ENCODE measurements at regions not wholly inside any gene's neighbourhood (a gene's known extent, or its start where the extent isn't known, plus 50 kb on each side); places are given as distances from the start of the nearest gene placed in this dataset.
A peak's percentile ranks its signal among the peaks of the same experiment; 100 is the strongest.

GRCh38 chr2:19675856-19676460 lies 225.8 kb downstream of the TTC32 start:
- DNase-seq: no peak

- DNase-seq: no peak
These were observed 226.7 kb downstream of the TTC32 start for GRCh38 chr2:19675003-19675629.

GRCh38 chr2:19674051-19675002 lies 227.5 kb downstream of the TTC32 start:
- no peak for DNase-seq

- peak in 1 of 3 experiments; percentile 36 for DNase-seq
These were observed 228.5 kb downstream of the TTC32 start for GRCh38 chr2:19673213-19673791.

GRCh38 chr2:19671916-19672315 lies 229.9 kb downstream of the TTC32 start:
- DNase-seq: no peak

GRCh38 chr2:19671311-19671710 lies 230.5 kb downstream of the TTC32 start:
- DNase-seq: no peak

GRCh38 chr2:19670303-19670702 lies 231.5 kb downstream of the TTC32 start:
- DNase-seq: no peak

- DNase-seq: no peak
These were observed 232.2 kb downstream of the TTC32 start for GRCh38 chr2:19669559-19669958.

- DNase-seq: no peak
These were observed 232.7 kb downstream of the TTC32 start for GRCh38 chr2:19669126-19669525.

- peak in 2 of 3 experiments; percentile 47 to 82 for DNase-seq
These were observed 234.2 kb downstream of the TTC32 start for GRCh38 chr2:19667536-19667949.

GRCh38 chr2:19667085-19667484 lies 234.7 kb downstream of the TTC32 start:
- DNase-seq: peak in 1 of 3 experiments; percentile 66

GRCh38 chr2:19664646-19665045 lies 237.1 kb downstream of the TTC32 start:
- peak in 1 of 3 experiments; percentile 13 for DNase-seq

- no peak for DNase-seq
These were observed 242.6 kb downstream of the TTC32 start for GRCh38 chr2:19659024-19659792.

- DNase-seq: no peak
These were observed 245.8 kb downstream of the TTC32 start for GRCh38 chr2:19656011-19656410.

GRCh38 chr2:19654310-19655090 lies 247.3 kb downstream of the TTC32 start:
- no peak for DNase-seq

GRCh38 chr2:19653509-19653908 lies 248.3 kb downstream of the TTC32 start:
- DNase-seq: no peak

- no peak for DNase-seq
These were observed 249.0 kb downstream of the TTC32 start for GRCh38 chr2:19652811-19653210.

GRCh38 chr2:19651466-19651865 lies 250.3 kb downstream of the TTC32 start:
- no peak for DNase-seq

GRCh38 chr2:19649785-19650380 lies 251.9 kb downstream of the TTC32 start:
- DNase-seq: no peak

- no peak for DNase-seq
These were observed 252.6 kb downstream of the TTC32 start for GRCh38 chr2:19649142-19649541.

GRCh38 chr2:19648583-19648982 lies 253.2 kb downstream of the TTC32 start:
- DNase-seq: no peak
